NCI-H1417 (cell line): ENCODE measurements at regions not wholly inside any gene's neighbourhood (a gene's known extent, or its start where the extent isn't known, plus 50 kb on each side); places are given as distances from the start of the nearest gene placed in this dataset.

Experiments
- DNase-seq, 3 experiments: peaks; one replicate each; lab custom pipeline; 2025; lab: John Stamatoyannopoulos, UW

DNA sequence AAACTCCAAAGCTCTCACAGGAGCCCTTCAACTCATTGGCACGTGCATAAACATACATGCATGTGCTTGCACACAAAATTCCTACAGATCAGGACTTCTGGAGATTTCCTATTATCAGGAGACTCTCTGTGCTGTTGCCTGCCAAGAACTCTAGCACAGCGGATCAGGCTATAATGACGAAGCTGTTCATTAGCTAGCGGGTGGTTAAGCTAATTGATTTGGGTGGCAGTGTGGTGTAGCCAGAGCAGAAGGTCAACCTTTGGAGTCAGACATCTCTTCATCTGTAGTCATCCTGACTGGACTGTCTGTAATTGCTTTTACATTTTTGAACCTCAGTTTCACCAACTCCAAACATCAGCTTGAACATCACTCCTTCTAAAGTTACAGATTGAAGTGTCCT is 69.0 kb downstream of the KIF2B start:
- no peak for DNase-seq

DNA sequence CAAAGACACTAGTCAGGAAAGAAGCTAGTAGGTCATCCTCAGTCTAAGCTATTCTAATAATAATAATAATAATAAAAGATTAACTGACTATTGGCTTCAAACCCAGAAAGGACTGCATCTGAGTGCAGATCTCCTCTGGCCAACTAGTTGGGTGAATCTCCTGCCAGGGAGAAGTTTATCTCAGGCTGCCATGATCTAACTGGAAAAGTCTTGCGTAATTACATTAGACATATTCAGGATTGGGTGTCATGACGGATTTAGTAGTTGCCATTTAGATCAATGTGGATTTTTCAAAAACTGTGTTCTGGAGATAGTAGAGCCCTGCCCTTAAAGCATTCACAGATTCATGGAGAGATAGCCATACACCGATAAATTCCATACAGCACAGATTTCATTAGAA is 69.5 kb downstream of the KIF2B start:
- no peak for DNase-seq

DNA sequence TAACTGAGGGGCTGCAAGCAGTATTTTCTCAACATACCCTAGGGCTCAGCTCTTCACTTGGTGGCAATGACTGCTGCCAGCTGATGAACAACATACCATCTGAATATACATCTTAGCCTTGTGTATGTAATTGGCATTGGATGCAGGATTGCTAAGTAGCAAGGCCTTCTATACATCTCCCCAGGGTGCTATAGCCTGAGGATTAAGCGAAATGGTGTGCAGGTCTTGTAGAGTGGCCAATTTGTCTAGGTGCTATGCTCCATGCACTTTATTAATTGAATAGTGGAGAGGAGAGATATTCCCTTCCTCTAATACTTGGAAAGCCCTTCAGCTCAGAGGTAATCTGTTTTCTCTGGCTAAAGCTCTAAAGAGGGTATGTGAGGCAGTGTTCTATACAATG is 71.9 kb downstream of the KIF2B start:
- no peak for DNase-seq

DNA sequence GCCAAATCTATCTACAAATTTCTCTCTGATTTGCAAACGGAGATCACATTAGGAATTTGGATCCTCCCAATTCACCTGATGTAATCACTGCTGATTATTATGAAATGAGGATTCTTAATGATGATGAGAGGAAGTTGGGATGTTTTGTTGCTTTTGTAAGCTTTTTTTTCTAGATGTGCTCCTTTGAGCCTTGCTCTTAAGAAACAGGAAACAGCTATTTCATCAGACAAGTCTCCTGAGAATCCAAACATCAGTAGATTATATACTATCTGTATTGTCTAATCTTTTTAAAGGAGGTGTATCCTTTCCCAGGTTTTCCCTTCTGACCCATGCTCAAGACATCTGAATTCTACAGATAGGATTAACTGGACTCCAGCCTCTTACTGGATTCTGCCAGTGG is 73.3 kb downstream of the KIF2B start:
- no peak for DNase-seq

DNA sequence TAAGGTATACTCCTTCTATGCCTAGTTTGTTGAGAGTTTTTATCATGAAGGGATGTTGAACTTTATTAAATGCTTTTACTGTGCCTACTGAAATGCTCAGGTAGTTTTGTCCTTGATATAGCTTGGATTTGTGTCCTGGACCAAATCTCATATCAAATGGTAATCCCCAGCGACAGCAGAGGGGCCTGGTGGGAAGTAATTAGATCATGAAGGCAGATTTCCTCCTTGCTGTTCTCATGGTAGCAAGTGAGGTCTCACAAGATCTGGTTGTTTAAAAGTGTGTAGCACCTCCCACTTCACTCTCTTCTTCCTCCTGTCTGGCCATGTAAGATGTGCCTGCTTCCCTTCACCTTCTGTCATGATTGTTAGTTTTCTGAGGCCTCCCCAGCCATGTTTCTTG is 78.2 kb downstream of the KIF2B start:
- DNase-seq, result no peak

DNA sequence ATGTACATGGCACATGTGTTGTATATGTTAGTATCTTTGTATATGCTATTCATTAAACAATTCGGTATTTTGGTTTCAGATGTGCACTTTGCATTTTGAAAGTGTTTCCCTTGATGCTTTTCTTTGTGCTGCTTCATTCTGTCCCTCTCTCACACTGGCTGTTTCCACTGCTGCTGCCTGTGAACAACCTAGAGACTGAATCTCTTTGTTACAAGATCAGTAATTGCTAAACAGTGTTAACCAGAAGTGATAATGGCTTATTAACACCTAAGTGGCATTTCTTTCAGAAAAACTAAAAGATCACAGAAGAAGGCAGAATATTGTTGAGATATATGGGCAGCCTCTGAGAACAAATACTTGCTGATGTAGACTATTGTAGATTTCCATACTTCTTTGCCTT is 84.7 kb downstream of the KIF2B start:
- no peak for DNase-seq

DNA sequence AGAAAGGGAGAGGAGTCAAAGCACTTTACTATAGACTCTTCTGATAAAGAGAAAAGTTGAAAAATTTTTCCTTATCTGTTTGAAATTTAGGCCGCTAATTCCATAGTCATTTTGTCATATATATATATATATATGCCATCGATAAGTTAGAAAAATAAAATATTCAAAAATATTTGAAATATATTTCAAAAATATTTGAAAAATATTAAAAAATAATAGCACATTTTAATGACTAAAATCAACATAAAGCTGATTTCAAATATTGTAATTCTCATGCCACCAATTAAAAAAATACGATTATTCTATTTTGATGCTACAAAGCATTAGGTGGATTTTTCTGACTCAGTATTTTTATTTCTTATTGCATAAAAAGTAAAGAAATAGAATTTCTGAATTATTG is 87.1 kb downstream of the KIF2B start:
- DNase-seq, result no peak

DNA sequence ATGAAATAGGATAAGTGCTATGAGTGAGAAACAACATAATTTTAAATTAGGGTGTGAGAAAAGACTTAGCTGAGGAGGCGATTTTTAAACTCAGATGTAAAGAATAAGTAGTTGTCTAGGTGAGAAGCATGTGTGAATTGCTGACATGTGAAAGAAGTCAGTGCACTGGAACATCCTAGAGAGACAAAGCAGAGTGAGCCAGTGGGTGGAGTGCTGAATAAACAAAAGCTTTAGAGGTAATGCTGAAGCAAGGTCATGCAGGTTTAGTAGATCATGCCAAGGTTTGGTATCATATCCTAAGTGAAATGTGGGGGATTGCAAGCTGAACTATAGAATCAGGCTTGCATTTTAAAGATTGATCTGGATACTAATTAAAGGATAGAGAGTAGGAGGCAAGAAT is 89.4 kb downstream of the KIF2B start:
- no peak for DNase-seq

DNA sequence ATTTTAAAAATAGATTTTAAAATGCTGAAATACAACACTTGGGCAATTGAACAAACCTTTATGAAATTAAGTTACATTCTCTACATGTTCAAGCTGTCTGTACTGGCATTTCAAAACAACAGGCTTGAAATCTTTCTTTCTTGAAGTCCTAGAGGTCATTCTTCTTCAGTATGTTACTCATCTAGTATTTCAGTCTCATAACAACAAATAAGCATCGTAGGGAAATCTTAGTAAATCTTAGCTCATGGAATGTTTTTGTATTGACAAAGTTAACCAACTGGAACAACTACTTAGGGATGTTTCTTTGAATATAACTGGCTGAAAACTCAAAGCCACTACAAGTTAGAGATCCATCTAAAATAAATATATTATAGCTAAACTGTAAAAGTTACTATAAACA is 96.6 kb downstream of the KIF2B start:
- DNase-seq, result no peak

DNA sequence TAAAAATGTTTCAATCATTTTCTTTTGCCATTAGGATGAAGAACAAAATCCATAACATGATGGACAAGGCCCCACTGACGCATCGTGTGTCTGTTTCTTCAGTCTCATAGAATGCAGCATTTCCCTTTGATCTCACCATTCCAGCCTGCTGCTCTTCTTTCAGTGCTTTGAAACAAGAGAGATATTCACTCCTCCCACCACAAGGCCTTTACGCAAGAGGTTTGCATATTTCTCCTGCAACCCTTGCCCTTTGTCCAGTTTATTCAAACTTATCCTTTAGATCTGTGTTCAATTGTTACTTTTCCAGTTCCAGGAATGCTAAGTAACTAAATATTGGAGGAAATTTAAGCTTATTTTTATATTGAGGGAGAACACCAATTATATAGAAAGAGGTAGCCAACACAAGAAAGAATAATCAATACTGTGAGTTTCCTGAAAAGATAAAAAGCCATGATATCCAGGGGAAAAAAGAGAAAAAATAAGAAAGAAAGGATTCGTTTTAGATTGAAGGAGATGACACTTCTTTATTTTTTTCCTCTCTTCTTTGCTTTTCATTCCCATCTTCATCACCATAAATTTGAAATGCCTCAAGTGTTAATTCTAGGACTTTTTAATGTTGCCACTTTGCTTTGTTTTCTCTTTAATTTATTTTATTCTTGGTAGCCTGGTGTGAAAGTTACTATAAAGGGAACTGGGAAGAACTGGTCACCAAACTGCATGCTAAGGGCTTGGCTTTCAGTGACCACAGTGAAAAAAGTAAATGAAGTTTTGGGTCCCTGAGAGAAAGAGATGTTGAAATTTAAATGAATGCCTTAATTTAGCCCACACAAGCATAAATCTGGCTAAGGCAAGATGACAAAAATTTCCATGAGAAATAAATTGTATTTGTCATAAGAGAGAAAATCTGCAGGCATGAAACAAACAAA is 102.1 kb downstream of the KIF2B start:
- DNase-seq, result no peak

DNA sequence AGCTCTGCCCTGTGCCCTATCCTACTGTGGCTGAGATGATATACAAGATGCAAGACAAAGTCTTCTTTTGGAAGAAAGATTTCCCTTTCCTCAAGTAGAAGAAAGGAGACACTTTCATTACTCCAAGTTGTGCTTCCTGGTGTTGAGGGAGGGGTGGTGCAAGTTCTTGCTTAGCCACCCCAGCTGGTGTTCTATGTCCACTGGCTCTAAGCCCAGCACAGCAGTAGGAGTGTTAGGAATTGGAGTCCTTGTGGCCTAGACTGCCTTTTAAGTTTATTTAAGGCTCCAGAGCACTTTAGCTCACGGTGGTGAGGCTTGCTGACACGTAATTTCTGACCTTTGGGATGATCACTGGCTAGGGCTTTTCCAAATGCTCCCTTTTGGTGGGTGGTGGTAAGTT is 109.7 kb downstream of the KIF2B start:
- no peak for DNase-seq

DNA sequence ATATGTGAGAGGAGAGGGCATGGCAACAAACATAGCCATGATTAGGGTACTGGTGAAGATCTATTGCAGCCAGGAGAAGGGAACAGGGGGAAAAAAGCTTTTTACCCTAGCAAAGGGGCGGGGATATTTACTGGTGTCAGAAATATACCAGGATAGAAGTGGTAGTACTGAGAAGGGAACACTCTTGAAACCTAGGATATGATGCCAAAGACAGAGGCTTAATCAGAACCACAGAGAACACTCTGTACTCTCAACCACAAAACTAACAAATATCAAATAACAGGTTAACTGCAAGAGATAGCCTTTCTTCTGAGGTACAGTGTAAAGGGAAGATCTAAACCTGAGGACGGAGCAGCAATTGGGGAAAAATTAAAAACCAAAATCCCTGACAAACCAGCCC is 112.2 kb downstream of the KIF2B start:
- no peak for DNase-seq

DNA sequence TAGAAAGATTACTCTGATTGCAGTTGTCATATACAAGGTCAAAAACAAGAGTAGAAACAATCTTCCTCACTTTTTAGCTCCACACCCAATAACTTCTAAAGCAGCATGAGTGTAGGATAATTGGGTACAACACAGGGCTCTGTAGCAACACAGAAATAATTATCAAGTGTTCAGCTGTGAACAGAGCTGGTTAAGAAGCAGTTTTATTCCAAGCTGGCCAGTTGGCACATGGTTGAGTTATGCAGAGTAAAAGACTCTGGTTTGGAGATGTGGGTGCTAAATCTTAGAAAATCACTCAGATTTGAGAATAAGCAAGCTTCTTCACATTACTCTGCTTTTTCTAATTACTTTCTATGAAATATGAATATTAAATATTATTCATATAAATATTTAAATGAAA is 118.5 kb downstream of the KIF2B start:
- DNase-seq, result no peak

DNA sequence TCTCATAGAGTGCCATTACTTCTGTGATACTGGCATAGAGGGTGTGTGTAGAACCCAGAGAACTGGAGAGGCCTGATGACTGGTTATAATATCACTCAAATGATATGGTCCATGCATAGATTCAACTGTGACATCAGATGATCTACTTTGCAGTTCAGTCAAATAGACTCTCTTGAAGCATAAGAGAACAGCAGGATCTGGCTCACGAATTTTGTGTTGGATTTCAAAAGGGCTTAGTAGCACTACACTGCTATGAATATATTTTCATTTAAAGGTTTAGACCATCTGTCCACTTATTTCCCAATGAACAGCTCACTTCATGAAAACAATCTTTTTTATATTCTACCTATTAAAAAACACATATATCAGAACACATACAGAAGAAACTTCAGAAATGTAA is 119.7 kb downstream of the KIF2B start:
- DNase-seq, result no peak

DNA sequence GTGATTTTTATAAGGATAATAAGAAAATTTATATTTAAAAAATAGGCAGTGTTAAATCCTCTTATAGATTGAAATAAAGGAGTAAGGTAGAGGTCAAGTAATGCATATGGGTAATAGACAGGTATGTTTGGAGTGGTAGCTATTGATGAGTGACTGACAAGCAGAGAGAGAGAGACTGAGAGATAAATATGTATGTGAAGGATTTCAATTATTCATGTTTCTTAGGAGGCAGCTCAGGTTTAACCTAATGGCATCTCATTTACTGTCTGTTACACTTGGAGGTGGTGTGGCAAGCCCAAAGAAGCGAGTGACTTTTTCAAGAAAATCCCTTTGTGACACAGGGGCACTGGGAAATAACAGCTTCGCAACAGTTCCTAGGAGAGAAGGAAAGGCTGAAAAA is 120.2 kb downstream of the KIF2B start:
- DNase-seq, result no peak

DNA sequence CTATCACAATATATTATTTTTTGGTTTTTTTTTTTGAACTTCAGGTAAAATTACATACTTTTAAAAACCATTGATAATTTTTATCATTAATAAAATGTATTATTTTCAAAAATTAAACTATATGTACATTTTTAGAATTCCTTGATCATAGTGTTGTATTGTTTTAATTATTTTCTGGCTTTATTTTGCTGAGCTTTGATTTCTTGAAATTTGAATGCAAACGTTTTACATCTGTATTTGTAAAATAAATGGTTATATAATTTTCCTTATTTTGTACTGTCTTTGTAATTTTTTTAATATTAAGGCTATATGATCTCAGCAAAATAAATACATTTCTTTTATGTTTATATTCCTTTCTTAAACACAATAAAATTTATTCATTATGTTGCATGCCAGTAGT is 125.6 kb downstream of the KIF2B start:
- DNase-seq, result no peak

DNA sequence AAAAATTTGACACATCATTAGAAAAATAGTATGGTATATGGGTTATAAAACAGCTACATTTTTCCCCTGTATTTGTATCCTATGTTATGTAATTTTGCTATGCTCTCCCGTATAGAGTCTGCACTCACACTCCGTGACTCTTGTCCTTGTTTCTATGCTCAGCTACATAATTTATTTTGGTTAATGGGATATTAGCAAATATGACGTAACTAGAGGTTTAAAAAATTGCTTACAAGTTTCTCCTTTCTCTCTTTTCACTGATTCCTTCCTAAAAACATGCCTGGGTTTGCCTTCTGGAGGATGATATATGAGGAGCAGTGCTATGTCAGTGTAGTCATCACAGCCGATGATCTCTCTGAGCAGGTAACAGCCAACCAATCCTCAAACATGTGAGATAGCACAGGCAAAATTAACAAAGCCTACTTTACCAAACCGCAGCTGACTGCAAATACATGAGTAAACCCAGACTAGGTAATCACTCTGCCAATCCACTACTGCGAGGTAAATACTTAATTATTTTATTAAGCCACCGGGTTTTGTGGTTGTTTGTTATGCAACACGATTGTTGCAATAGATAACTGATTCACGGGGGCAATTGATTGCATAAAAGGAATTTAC is 126.9 kb downstream of the KIF2B start:
- DNase-seq, result no peak

DNA sequence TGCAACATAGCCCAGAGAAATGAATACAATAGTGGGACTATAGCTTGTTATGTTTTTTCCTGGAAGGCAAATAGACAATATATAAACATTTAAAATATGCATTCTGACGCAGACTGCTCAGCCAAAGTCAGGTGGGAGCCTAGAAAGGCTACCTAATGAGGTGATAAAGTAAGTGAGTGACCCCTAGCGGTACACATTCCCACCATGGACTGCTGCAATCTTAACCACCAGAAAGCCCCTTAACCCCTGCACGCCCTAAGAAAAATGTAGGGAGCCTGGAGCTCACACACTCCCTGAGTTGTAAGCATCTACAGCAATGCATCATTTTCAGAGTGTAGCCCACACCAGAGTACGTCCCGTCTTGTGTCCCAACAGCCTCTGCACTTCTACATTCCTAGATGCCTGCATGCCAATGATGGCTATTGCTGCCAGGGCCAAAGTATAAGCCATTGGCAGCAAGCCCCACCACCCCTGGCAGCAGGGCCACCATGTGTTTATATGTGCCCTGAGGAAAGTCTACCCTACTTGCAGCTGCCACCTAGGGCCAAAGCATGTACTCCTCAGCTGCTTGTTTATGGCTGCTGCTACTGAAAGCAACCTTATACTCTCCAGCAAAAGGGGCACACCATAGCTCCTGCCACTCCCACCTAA is 127.6 kb downstream of the KIF2B start:
- no peak for DNase-seq

DNA sequence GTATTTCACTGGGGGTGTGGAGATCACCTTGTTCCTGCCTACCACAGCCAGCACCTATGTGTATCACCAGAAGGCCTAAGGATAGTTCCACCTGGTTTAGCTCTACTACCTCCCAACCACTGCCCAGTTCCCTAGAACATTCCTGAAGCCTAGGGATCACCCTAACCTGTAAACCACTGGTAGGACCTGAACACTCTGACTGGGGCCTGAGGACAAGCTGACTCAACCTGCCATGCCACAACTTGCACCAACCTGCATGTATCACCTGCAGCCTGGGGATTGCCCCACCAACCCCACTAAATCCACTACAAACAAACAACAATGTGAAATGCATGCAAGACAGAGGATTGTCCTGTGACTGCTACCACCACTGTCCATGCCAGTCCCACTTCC is 128.1 kb downstream of the KIF2B start:
- no peak for DNase-seq

DNA sequence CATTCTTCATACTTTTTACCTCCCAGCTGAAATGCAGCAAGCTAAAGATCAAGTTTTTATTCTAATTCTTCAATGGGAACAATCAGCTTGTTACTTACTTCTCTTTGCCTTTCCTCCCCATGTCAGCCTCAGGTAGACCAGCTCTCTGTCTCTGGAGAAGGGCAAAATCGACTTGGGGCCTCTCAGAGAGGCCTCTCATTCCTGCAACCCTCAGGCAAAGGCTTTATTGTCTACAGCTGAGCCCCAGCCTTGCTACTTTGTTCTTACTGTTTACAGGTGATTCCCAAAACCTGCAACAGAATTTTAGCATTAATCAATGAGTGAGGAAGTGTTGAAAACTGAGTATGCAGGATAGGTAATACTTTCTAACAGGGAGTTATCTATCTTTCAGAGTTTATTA is 148.6 kb downstream of the KIF2B start:
- no peak for DNase-seq

DNA sequence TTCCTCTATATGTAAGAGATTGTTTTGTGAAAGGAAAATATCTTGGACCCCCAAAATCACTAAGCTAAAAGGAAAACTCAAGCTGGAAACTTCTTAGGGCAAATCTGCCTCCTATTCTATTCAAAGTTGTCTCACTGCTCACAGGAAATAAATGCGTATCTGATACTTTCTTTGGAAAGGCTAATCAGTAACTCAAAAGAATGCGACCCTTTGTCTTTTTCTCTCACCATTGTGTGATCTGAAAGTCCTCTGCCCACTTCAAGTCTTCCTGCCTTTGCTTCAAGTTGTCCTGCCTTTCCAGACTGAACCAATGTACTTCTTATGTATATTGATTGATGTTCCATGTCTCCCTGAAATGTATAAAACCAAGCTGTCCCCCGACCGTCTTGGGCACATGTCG is 157.3 kb downstream of the KIF2B start:
- no peak for DNase-seq

DNA sequence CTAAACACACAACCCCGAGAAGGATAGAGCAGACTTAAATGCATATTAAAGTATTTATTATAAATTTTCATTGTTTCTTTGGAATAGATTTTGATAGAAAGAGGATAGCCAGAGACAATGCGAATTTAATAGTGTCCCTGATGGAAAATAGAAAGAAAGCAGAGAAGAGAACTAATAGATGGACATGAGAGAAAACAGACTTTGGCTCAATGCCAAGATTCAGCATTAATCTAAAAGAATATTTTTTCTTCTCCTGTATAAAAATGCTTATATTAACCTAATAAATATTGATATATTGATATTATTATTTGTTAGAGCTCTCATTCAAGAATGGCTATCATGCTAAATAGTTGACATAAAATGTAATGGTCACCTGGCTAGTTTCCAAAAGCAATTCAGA is 173.4 kb downstream of the KIF2B start:
- no peak for DNase-seq

DNA sequence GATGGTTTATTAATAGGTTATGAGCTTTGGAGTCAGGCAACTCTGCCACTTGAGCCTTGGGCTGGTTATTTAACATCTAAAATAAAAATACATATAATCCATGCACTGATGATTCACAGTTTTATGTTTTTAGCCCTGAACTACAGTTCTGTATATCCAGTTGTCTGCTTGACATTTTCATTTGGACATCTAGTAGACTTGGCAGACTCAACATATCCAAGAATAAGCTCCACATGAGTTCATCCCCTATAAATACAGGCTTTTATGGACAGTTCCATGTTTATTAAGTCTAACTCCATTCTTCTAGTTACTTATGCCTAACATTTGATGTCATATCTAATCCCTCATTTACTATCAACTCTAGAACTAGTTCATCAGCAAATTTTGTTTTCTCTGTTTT is 174.2 kb downstream of the KIF2B start:
- no peak for DNase-seq
